Glutamatergic neuron (in vitro differentiated cells): ENCODE measurements at regions not wholly inside any gene's neighbourhood (a gene's known extent, or its start where the extent isn't known, plus 50 kb on each side); places are given as distances from the start of the nearest gene placed in this dataset.

Source experiments
- DNase-seq: peaks from one replicate; pipeline ENCODE4 v3.0.0; 2022
- H3K27ac Mint-ChIP-seq: one replicate; pipeline ENCODE4 v1.8.0; 2020; ENCODE audit warnings: mild to moderate bottlenecking, mixed read lengths, inconsistent platforms; ENCODE audit not compliant: unreplicated experiment
- H3K27me3 Mint-ChIP-seq: one replicate; pipeline ENCODE4 v1.8.0; 2020; ENCODE audit warnings: mild to moderate bottlenecking, moderate library complexity, mixed read lengths, inconsistent platforms; ENCODE audit not compliant: unreplicated experiment
- H3K36me3 Mint-ChIP-seq: one replicate; pipeline ENCODE4 v1.8.0; 2020; ENCODE audit warnings: mild to moderate bottlenecking, mixed read lengths, inconsistent platforms; ENCODE audit not compliant: unreplicated experiment
- H3K4me1 Mint-ChIP-seq: one replicate; pipeline ENCODE4 v1.8.0; 2020; ENCODE audit warnings: mild to moderate bottlenecking, low read depth, mixed read lengths, inconsistent platforms; ENCODE audit not compliant: unreplicated experiment
- H3K4me3 Mint-ChIP-seq: one replicate; pipeline ENCODE4 v1.8.0; 2020; ENCODE audit warnings: mild to moderate bottlenecking, mixed read lengths, inconsistent platforms; ENCODE audit not compliant: unreplicated experiment
- H3K9me3 Mint-ChIP-seq: one replicate; pipeline ENCODE4 v1.8.0; 2020; ENCODE audit warnings: mild to moderate bottlenecking, moderate library complexity, mixed read lengths, inconsistent platforms; ENCODE audit not compliant: unreplicated experiment
- CTCF ChIP-seq: fragments of 200-600 bp; sonication (generic); IDR thresholded peaks from one replicate; pipeline ENCODE4 v1.5.0; 2021; ENCODE audit not compliant: partially characterized antibody, unreplicated experiment

- H3K4me1 Mint-ChIP-seq, result no peaks in the 10 kb centered on the region
Measured at GRCh38 chr5:82827651-82828050, 249.5 kb downstream of the TMEM167A start.

DNA sequence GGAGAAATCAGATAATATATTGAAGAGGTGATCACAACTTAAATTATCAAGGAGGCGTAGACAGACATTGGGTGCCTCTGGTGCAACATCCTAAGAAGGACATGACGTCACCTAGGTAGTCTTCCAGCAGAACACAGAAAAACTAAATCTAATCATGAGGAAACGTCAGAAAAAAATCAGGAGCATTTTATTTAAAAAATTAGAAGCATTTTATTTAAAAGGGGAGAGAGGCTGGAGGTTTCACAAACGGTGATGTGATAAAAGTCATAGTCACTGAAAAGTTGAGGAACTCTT, 254.6 kb downstream of the TMEM167A start:
- Mint-ChIP-seq H3K4me3 (no peak overlapping the region), H3K4me1 (peaks cover 7% of the 10 kb centered on the region), H3K27ac (no peak overlapping the region), H3K9me3 (no peaks in the 10 kb centered on the region), H3K27me3 (no peaks in the 10 kb centered on the region), H3K36me3 (no peaks in the 10 kb centered on the region)
- DNase-seq, result no peak
- TF ChIP-seq CTCF, result no peak

More at GRCh38 chr5:82827651-82828050, 249.5 kb downstream of the TMEM167A start:
- no peak for TF ChIP-seq CTCF
- H3K36me3 Mint-ChIP-seq, result no peaks in the 10 kb centered on the region
- no peaks in the 10 kb centered on the region for H3K27me3 Mint-ChIP-seq
- H3K4me3 Mint-ChIP-seq, result no peak overlapping the region
- no peaks in the 10 kb centered on the region for H3K9me3 Mint-ChIP-seq
- DNase-seq, result no peak
- no peak overlapping the region for H3K27ac Mint-ChIP-seq

GRCh38 chr5:82821846-82822633, 255.2 kb downstream of the TMEM167A start:
- no peak overlapping the region for H3K4me3 Mint-ChIP-seq
- H3K9me3 Mint-ChIP-seq, result no peaks in the 10 kb centered on the region
- no peak for TF ChIP-seq CTCF
- no peaks in the 10 kb centered on the region for H3K36me3 Mint-ChIP-seq
- peaks cover 8% of the 10 kb centered on the region for H3K4me1 Mint-ChIP-seq
- no peaks in the 10 kb centered on the region for H3K27me3 Mint-ChIP-seq
- no peak overlapping the region for H3K27ac Mint-ChIP-seq
- no peak for DNase-seq

GRCh38 chr5:82820961-82821845, 256.0 kb downstream of the TMEM167A start:
- no peak for DNase-seq
- no peaks in the 10 kb centered on the region for H3K27me3 Mint-ChIP-seq
- no peak overlapping the region for H3K4me3 Mint-ChIP-seq
- H3K9me3 Mint-ChIP-seq, result no peaks in the 10 kb centered on the region
- no peak for TF ChIP-seq CTCF
- no peaks in the 10 kb centered on the region for H3K36me3 Mint-ChIP-seq
- peaks cover 11% of the 10 kb centered on the region for H3K4me1 Mint-ChIP-seq
- peak overlapping the region; percentile 14 for H3K27ac Mint-ChIP-seq

DNA sequence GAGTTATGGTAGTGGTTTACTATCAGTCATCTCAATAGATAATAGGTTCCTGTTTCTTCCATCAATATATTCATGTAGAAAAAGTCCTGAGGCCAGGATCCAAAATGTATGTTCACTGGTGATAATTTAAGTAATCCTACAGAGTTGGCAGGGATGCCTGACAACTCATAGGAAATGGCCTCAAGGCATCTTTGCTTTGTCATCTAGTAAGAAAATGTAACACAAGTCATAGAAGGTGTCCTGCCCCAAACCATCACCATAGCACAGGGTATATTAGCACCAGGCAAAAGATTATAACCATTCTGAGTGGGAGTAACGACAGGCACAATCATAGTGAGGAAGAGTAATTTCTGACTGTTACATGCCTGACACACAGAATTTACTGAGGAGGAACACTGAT, 257.0 kb downstream of the TMEM167A start:
- no peaks in the 10 kb centered on the region for H3K27me3 Mint-ChIP-seq
- peaks cover 11% of the 10 kb centered on the region for H3K4me1 Mint-ChIP-seq
- H3K9me3 Mint-ChIP-seq, result no peaks in the 10 kb centered on the region
- H3K36me3 Mint-ChIP-seq, result no peaks in the 10 kb centered on the region
- H3K27ac Mint-ChIP-seq, result no peak overlapping the region
- DNase-seq, result no peak
- H3K4me3 Mint-ChIP-seq, result no peak overlapping the region
- no peak for TF ChIP-seq CTCF
